ENCODE measurements at regions not wholly inside any gene's neighbourhood (a gene's known extent, or its start where the extent isn't known, plus 50 kb on each side); places are given as distances from the start of the nearest gene placed in this dataset.

- TF ChIP-seq HNRNPK (IDR thresholded peaks at IDR 0.05; ENCODE audit: low read depth, low read length, poor library complexity, severe bottlenecking) (no peak), U2AF2 (optimal IDR thresholded peaks at IDR 0.05; ENCODE audit: low read depth, low read length) (no peak)
Observed at GRCh38 chr21:20667931-20668330, 330.3 kb upstream of the NCAM2 start.

Data from K562 (cell line).